Pancreas (tissue), 10 donors: ENCODE measurements at regions not wholly inside any gene's neighbourhood (a gene's known extent, or its start where the extent isn't known, plus 50 kb on each side); places are given as distances from the start of the nearest gene placed in this dataset.

ENCODE experiments used
- ATAC-seq, 4 donors: fragments of 200-7000 bp; cut with Tn5 transposase; one replicate each; pipeline versions ENCODE4 v1.8.0 to v1.9.1; 2020; ENCODE audit warnings: mild to moderate bottlenecking in 4 of 4, moderate library complexity in 4 of 4
- DNase-seq, 6 donors: peaks; one replicate each; pipeline ENCODE4 v3.0.0-alpha.2; 2020
- FAIRE-seq: peaks from 2 replicates; lab custom pipeline; 2012; peaks lifted over from hg19 to GRCh38; lab: Jason Lieb, UNC
- H3K27ac ChIP-seq, 4 donors: fragments of 200-600 bp; sonication (generic); 1 replicate in 3 of 4; 2 replicates in 1 of 4; pipeline versions ENCODE4 v1.5.0 to v1.8.0; 2020
- H3K27me3 ChIP-seq, 4 donors: fragments of 200-600 bp; one replicate each; pipeline ENCODE4 v1.8.0; 2021
- H3K36me3 ChIP-seq, 3 donors: fragments of 200-600 bp; sonication (generic) in 1 of 3; one replicate each; pipeline versions ENCODE4 v1.5.0 to v1.8.0; 2020 to 2021
- H3K4me1 ChIP-seq, 3 donors: fragments of 200-600 bp; one replicate each; pipeline ENCODE4 v1.8.0; 2021
- H3K4me3 ChIP-seq, 4 donors: fragments of 200-600 bp; sonication (generic) in 2 of 4; one replicate each; pipeline versions ENCODE4 v1.5.0 to v1.8.0; 2020 to 2021
- H3K9me3 ChIP-seq, 4 donors: fragments of 200-600 bp; one replicate each; pipeline ENCODE4 v1.8.0; 2021
- CTCF ChIP-seq, 4 donors: fragments of 200-600 bp; sonication (generic) in 3 of 4; IDR thresholded peaks; one replicate each; pipeline versions ENCODE4 v1.5.0 to v1.8.0; 2021; ENCODE audit warnings: antibody characterized with exemption in 4 of 4
- WGBS, 2 donors: extraction: QIAGEN DNeasy Blood & Tissue Kit; methylation state at CpG; one replicate each; pipeline ENCODE4 v1.1.7; 2013; 5-methylcytosine and 5-hydroxymethylcytosine counted together
- intact Hi-C, 3 donors: fragments of 100-400 bp; cut with DNase I; formaldehyde crosslinking; loops; one replicate each; pipeline versions ENCODE4 v1.11.1 to v1.14.2; 2022
- donor health status: healthy with polysubstance abuse.
- donor health status: DM: no; HTN: no; CAD: no; lungs with moderate emphysema.
- donor health status: DM: no; HTN: no; CAD: no.
- donor health status: control.
- donor health status: control.
- donor health status: Bipolar disorder and iron deficiency.
- donor health status: DM: yes; HTN: yes; CAD: no.
- donor health status: DM: no; HTN: no; CAD: no.
- donor health status: DM: no; HTN: no; CAD: no.
- donor health status: DM: yes; HTN: yes; CAD: no.

DNA sequence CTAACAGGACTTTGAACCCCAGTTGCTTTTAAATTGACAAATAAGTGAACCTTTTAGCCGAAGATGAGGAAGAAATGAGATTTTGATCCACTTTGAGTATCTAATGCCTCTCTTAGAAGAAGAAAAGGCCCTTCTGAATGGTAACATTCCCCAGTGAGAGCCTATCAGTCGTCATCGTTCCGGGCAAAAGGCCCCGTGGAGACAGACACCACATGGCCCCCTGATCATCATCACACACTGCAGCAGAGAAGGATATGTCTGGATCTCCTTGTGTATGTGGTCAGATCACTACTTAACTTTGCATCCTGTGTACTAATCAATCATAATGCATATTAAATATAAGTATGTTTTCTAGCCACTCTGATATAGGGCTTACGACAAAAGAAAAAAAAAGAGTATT lies 87.3 kb upstream of the SMYD2 start:
- WGBS, 2 donors, result 70 to 75% methylated on average over 6 of the region's 6 CpGs
- no peak for TF ChIP-seq CTCF (IDR thresholded peaks at IDR 0.05)
- Histone ChIP-seq H3K27ac (no peak overlapping the region), H3K4me1 (no peaks in the 10 kb centered on the region), H3K9me3 (no peaks in the 10 kb centered on the region), H3K27me3 (no peaks in the 10 kb centered on the region), H3K36me3 (no peaks in the 10 kb centered on the region), H3K4me3 (no peak overlapping the region)
- no peak for ATAC-seq
- no peak for DNase-seq
- intact Hi-C loops, result no loop called here
- no peak for FAIRE-seq

GRCh38 chr1:214198571-214198970 lies 82.4 kb upstream of the SMYD2 start:
- ATAC-seq, result peak in 1 of 4 donors; percentile 14
- Histone ChIP-seq H3K27me3 (no peaks in the 10 kb centered on the region), H3K4me1 (no peaks in the 10 kb centered on the region), H3K4me3 (no peak overlapping the region), H3K36me3 (no peaks in the 10 kb centered on the region), H3K27ac (no peak overlapping the region), H3K9me3 (no peaks in the 10 kb centered on the region)
- intact Hi-C loops, result no loop called here
- no peak for DNase-seq
- no peak for TF ChIP-seq CTCF (IDR thresholded peaks at IDR 0.05)
- WGBS, 2 donors, result 84 to 92% methylated on average over 1 of the region's 1 CpG
- no peak for FAIRE-seq

- TF ChIP-seq CTCF (IDR thresholded peaks at IDR 0.05), result no peak
- 72 to 88% methylated on average over 2 of the region's 2 CpGs for WGBS, 2 donors
- no peaks in the 10 kb centered on the region for H3K36me3 ChIP-seq
- H3K4me1 ChIP-seq, result no peaks in the 10 kb centered on the region
- H3K27me3 ChIP-seq, result no peaks in the 10 kb centered on the region
- DNase-seq, result no peak
- H3K4me3 ChIP-seq, result no peak overlapping the region
- intact Hi-C loops, result no loop called here
- H3K27ac ChIP-seq, result no peak overlapping the region
- no peak for FAIRE-seq
- ATAC-seq, result no peak
- no peaks in the 10 kb centered on the region for H3K9me3 ChIP-seq
These were observed 81.4 kb upstream of the SMYD2 start for GRCh38 chr1:214199585-214199984.

DNA sequence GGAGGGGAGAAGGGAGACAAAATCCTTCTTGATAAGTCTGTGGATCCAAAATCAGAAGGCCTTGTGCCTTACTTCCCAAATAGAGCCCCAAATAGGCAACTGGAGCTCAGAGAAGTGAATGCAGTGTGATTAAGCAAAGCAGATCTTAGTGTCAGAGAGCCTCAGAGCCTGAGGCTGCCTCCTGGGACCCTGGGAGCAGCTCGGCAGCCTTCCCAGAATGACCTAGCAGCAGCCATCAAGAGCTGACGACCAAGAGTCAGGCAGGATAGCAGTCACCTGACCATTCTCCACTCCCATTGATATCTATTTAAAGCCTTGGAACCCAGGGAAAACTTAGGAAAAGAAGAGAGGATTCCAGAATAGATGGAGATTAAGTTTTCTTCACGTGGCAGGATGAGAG lies 78.0 kb upstream of the SMYD2 start:
- H3K9me3 ChIP-seq, result no peaks in the 10 kb centered on the region
- FAIRE-seq (no peak), ATAC-seq (no peak), DNase-seq (no peak)
- no peaks in the 10 kb centered on the region for H3K27me3 ChIP-seq
- no peak overlapping the region for H3K4me3 ChIP-seq
- H3K36me3 ChIP-seq, result no peaks in the 10 kb centered on the region
- TF ChIP-seq CTCF (IDR thresholded peaks at IDR 0.05), result no peak
- intact Hi-C loops, result no loop called here
- no peak overlapping the region for H3K27ac ChIP-seq
- 77 to 83% methylated on average over 3 of the region's 3 CpGs for WGBS, 2 donors
- no peaks in the 10 kb centered on the region for H3K4me1 ChIP-seq

DNA sequence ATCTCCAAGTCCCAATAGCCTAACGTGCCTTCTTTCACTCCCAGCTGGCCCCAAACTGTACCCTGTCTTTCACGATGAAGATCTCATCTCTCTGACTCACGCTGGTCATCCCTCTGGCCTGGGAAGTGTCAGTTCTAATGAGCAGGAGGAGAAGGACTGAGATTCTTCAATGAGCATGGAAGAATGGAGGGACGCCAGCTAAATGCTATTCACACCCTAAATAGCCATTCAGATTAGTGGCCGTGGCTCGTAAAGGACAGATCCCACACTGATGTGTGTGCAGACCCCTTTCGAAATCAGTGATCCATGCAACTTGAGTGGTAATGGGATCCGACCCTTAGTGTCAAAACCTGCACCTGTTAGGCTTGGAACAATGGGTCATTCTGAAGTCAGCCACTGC lies 75.9 kb upstream of the SMYD2 start:
- FAIRE-seq, result no peak
- intact Hi-C loops, result no loop called here
- TF ChIP-seq CTCF (IDR thresholded peaks at IDR 0.05), result no peak
- Histone ChIP-seq H3K27ac (no peak overlapping the region), H3K36me3 (no peaks in the 10 kb centered on the region), H3K9me3 (no peaks in the 10 kb centered on the region), H3K4me3 (no peak overlapping the region), H3K4me1 (no peaks in the 10 kb centered on the region), H3K27me3 (no peaks in the 10 kb centered on the region)
- no peak for DNase-seq
- ATAC-seq, result no peak
- 64 to 74% methylated on average over 8 of the region's 8 CpGs for WGBS, 2 donors
